HL-60 (cell line): ENCODE measurements at regions not wholly inside any gene's neighbourhood (a gene's known extent, or its start where the extent isn't known, plus 50 kb on each side); places are given as distances from the start of the nearest gene placed in this dataset.

ENCODE experiments used
- DNase-seq, 2 experiments: peaks; one replicate each; pipeline ENCODE4 v3.0.0-alpha.2; 2010 to 2020; ENCODE audit warnings: low read depth in 1 of 2, low spot score in 1 of 2
- H3K27ac ChIP-seq: fragments of 250-450 bp; sonication (Bioruptor Pico); replicated peaks from 2 replicates; pipeline ENCODE4 v1.5.1; 2020; ENCODE audit warnings: mild to moderate bottlenecking, moderate library complexity
- H3K27me3 ChIP-seq: fragments of 250-450 bp; sonication (Bioruptor Pico); 2 replicates; pipeline ENCODE4 v1.5.1; 2021; ENCODE audit warnings: mild to moderate bottlenecking, moderate library complexity; ENCODE audit not compliant: insufficient read depth, poor library complexity, severe bottlenecking
- H3K4me3 ChIP-seq: replicated peaks from 2 replicates; pipeline ENCODE4 v1.5.1; 2011; ENCODE audit warnings: mild to moderate bottlenecking, control low read depth, low read length; ENCODE audit not compliant: insufficient read depth
- CTCF ChIP-seq: IDR thresholded peaks from one replicate; pipeline ENCODE4 v1.5.1; 2011; ENCODE audit warnings: low read length, control low read depth, inconsistent platforms; ENCODE audit not compliant: insufficient read depth
- GABPA ChIP-seq: IDR thresholded peaks from 2 replicates; pipeline ENCODE4 v1.6.1; 2012; ENCODE audit warnings: low read depth
- POLR2AphosphoS5 ChIP-seq: IDR thresholded peaks from 2 replicates; pipeline ENCODE4 v1.6.1; 2012; ENCODE audit warnings: low read depth
- REST ChIP-seq: IDR thresholded peaks from 2 replicates; pipeline ENCODE4 v1.6.1; 2012; ENCODE audit warnings: low read depth; ENCODE audit not compliant: insufficient replicate concordance
- SPI1 ChIP-seq: IDR thresholded peaks from 2 replicates; pipeline ENCODE4 v1.6.1; 2012; ENCODE audit warnings: low read depth, mild to moderate bottlenecking, borderline replicate concordance

GRCh38 chr12:74963867-74964331 is 245.7 kb downstream of the KCNC2 start:
- H3K27ac ChIP-seq, result no peak overlapping the region
- no peak for DNase-seq
- no peak for TF ChIP-seq REST
- TF ChIP-seq CTCF, result no peak
- no peak for TF ChIP-seq POLR2AphosphoS5
- no peak for TF ChIP-seq GABPA
- TF ChIP-seq SPI1, result no peak
- no peak overlapping the region for H3K4me3 ChIP-seq
- no peaks in the 10 kb centered on the region for H3K27me3 ChIP-seq

- TF ChIP-seq CTCF (no peak), POLR2AphosphoS5 (no peak), REST (no peak), GABPA (no peak), SPI1 (no peak)
- Histone ChIP-seq H3K27me3 (no peaks in the 10 kb centered on the region), H3K4me3 (no peak overlapping the region)
These were observed 245.2 kb downstream of the KCNC2 start for GRCh38 chr12:74964390-74964789.

GRCh38 chr12:74971201-74971600 is 238.4 kb downstream of the KCNC2 start:
- H3K27ac ChIP-seq, result no peak overlapping the region
- H3K27me3 ChIP-seq, result no peaks in the 10 kb centered on the region
- TF ChIP-seq GABPA, result no peak
- TF ChIP-seq CTCF, result no peak
- TF ChIP-seq SPI1, result no peak
- no peak for TF ChIP-seq REST

More at GRCh38 chr12:74964390-74964789, 245.2 kb downstream of the KCNC2 start:
- no peak overlapping the region for H3K27ac ChIP-seq
- no peak for DNase-seq

More at GRCh38 chr12:74971201-74971600, 238.4 kb downstream of the KCNC2 start:
- no peak for DNase-seq
- H3K4me3 ChIP-seq, result no peak overlapping the region
